ENCODE measurements at regions not wholly inside any gene's neighbourhood (a gene's known extent, or its start where the extent isn't known, plus 50 kb on each side); places are given as distances from the start of the nearest gene placed in this dataset.

- H3K9ac ChIP-seq (ENCODE audit: low read length), result no peak overlapping the region; the same call in 1 of the 2 replicates
- H3K4me1 ChIP-seq (ENCODE audit: control insufficient read depth in 1 of 2, insufficient read depth in 2 of 2, low read length in 2 of 2), result peaks cover 34% of the 10 kb centered on the region in 2 experiments
These were observed 99.6 kb downstream of the SLC25A47 start for GRCh38 chr14:100422556-100423316.

DNA sequence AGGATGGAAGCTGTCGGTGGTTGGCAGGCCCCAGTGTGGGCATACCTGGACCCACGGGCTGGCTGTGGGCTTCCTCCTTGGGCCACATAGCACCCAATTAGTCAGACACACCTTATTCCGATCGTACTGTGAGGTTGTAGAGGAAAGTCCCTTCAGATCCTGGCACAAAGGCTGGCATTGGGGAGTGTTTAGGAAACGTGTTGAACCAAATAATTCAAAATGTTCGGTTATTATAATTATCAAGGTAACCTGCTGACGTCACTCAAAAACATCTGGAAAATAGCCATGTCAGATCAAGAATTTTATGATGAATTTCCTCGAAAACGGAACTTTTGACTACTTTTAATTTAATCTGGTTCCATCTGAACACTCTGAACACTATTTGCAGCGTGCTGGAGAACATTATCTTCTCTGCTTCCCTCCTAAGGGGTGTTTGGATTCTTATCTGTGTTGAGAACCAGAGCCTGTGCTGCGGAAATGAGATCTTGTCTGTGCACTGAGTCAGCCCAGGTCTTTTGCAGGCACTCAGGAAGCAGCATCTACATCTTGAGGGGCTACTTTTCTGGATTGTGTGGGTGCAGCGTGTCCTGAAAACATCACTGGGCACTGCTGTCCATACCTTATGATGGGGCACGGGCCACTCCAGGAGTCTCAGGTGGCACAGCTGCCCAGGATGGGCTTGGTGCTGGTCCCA is 100.3 kb downstream of the SLC25A47 start:
- DNase-seq (ENCODE audit: low read depth, low spot score) (no peak), ATAC-seq (no peak)
- Histone ChIP-seq H3K27me3 (ENCODE audit: insufficient read depth, low read length) (no peaks in the 10 kb centered on the region), H3K4me2 (ENCODE audit: low read length) (no peak overlapping the region), H3K4me3 (replicated peaks in 1 of 2; ENCODE audit: low read depth in 1 of 2, low read length in 2 of 2) (no peak overlapping the region), H3K9me3 (ENCODE audit: control insufficient read depth in 1 of 2, insufficient read depth in 1 of 2, low read depth in 1 of 2, low read length in 2 of 2) (no peaks in the 10 kb centered on the region), H4K20me1 (ENCODE audit: insufficient read depth) (no peaks in the 10 kb centered on the region), H3K79me2 (ENCODE audit: insufficient read depth, low read length) (no peaks in the 10 kb centered on the region), H2AFZ (ENCODE audit: low read depth, low read length, poor library complexity, severe bottlenecking) (no peak overlapping the region), H3K9me2 (ENCODE audit: insufficient read depth) (no peaks in the 10 kb centered on the region), H3K9ac (ENCODE audit: low read length) (no peak overlapping the region; the same call in 1 of the 2 replicates), H3K36me3 (ENCODE audit: control insufficient read depth in 1 of 2, insufficient read depth in 2 of 2, low read length in 2 of 2) (no peaks in the 10 kb centered on the region), H3K27ac (ENCODE audit: low read depth, low read length) (no peak overlapping the region), H3K4me1 (ENCODE audit: control insufficient read depth in 1 of 2, insufficient read depth in 2 of 2, low read length in 2 of 2) (peaks cover 29 to 33% of the 10 kb centered on the region in 2 experiments)
- no TSS peak for BruUV-seq (replicated peaks)
- POLR2A ChIA-PET, result no interaction called here
- RAD21 ChIA-PET (ENCODE audit: low non-redundant PET in 1 of 2, low total read pairs in 2 of 2, uncharacterized antibody in 2 of 2, unreplicated experiment in 2 of 2), result no interaction called here
- intact Hi-C loops (cut with micrococcal nuclease), result no loop called here
- CTCF ChIA-PET, result no interaction called here
- TF ChIP-seq SRF (IDR thresholded peaks at IDR 0.05; ENCODE audit: low read depth), result no peak
- TF ChIP-seq ZNF274 (IDR thresholded peaks at IDR 0.05; ENCODE audit: low read depth, low read length), result no peak
- no peak for TF ChIP-seq RAD21 (IDR thresholded peaks at IDR 0.05; ENCODE audit: low read depth)
- TF ChIP-seq EGR1 (IDR thresholded peaks at IDR 0.05; ENCODE audit: low read depth), result no peak
- TF ChIP-seq SIN3A (IDR thresholded peaks at IDR 0.05; ENCODE audit: low read depth), result no peak
- TF ChIP-seq, protein P1, sequence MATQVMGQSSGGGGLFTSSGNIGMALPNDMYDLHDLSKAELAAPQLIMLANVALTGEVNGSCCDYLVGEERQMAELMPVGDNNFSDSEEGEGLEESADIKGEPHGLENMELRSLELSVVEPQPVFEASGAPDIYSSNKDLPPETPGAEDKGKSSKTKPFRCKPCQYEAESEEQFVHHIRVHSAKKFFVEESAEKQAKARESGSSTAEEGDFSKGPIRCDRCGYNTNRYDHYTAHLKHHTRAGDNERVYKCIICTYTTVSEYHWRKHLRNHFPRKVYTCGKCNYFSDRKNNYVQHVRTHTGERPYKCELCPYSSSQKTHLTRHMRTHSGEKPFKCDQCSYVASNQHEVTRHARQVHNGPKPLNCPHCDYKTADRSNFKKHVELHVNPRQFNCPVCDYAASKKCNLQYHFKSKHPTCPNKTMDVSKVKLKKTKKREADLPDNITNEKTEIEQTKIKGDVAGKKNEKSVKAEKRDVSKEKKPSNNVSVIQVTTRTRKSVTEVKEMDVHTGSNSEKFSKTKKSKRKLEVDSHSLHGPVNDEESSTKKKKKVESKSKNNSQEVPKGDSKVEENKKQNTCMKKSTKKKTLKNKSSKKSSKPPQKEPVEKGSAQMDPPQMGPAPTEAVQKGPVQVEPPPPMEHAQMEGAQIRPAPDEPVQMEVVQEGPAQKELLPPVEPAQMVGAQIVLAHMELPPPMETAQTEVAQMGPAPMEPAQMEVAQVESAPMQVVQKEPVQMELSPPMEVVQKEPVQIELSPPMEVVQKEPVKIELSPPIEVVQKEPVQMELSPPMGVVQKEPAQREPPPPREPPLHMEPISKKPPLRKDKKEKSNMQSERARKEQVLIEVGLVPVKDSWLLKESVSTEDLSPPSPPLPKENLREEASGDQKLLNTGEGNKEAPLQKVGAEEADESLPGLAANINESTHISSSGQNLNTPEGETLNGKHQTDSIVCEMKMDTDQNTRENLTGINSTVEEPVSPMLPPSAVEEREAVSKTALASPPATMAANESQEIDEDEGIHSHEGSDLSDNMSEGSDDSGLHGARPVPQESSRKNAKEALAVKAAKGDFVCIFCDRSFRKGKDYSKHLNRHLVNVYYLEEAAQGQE (IDR thresholded peaks at IDR 0.05; ENCODE audit: low read depth), result no peak
- no peak for TF ChIP-seq POLR2AphosphoS5 (IDR thresholded peaks at IDR 0.05; ENCODE audit: low read depth, low read length)
- no peak for TF ChIP-seq FOSL1 (IDR thresholded peaks at IDR 0.05; ENCODE audit: low read depth)
- TF ChIP-seq SP1 (IDR thresholded peaks at IDR 0.05; ENCODE audit: low read depth), result no peak
- TF ChIP-seq CBX3 (IDR thresholded peaks at IDR 0.05; ENCODE audit: low read depth), result no peak
- no peak for TF ChIP-seq EZH2phosphoT487 (IDR thresholded peaks at IDR 0.05; ENCODE audit: borderline replicate concordance)
- TF ChIP-seq MAX (IDR thresholded peaks at IDR 0.05), result no peak

More at GRCh38 chr14:100422556-100423316, 99.6 kb downstream of the SLC25A47 start:
- CTCF ChIA-PET, result interaction anchor here (1.4 to 1.5 kb wide), 2 partner anchors 37 to 223 kb away, joined by 5 read pairs; no protein-coding TSS in a partner anchor
- Histone ChIP-seq H3K4me3 (replicated peaks in 1 of 2; ENCODE audit: low read depth in 1 of 2, low read length in 2 of 2) (no peak overlapping the region), H3K27me3 (ENCODE audit: insufficient read depth, low read length) (no peaks in the 10 kb centered on the region), H3K9me3 (ENCODE audit: control insufficient read depth in 1 of 2, insufficient read depth in 1 of 2, low read depth in 1 of 2, low read length in 2 of 2) (no peaks in the 10 kb centered on the region), H3K79me2 (ENCODE audit: insufficient read depth, low read length) (no peaks in the 10 kb centered on the region), H4K20me1 (ENCODE audit: insufficient read depth) (no peaks in the 10 kb centered on the region), H3K4me2 (ENCODE audit: low read length) (no peak overlapping the region), H3K36me3 (ENCODE audit: control insufficient read depth in 1 of 2, insufficient read depth in 2 of 2, low read length in 2 of 2) (no peaks in the 10 kb centered on the region), H2AFZ (ENCODE audit: low read depth, low read length, poor library complexity, severe bottlenecking) (no peak overlapping the region), H3K9me2 (ENCODE audit: insufficient read depth) (no peaks in the 10 kb centered on the region), H3K27ac (ENCODE audit: low read depth, low read length) (no peak overlapping the region)
- RAD21 ChIA-PET (ENCODE audit: low non-redundant PET in 1 of 2, low total read pairs in 2 of 2, uncharacterized antibody in 2 of 2, unreplicated experiment in 2 of 2), result interaction anchor here in 1 of 2 experiments (1.7 kb wide), 1 partner anchor 223 kb away, joined by 4 read pairs; no protein-coding TSS in a partner anchor
- DNase-seq (ENCODE audit: low read depth, low spot score) (no peak), ATAC-seq (no peak)
- POLR2A ChIA-PET, result no interaction called here
- no peak for TF ChIP-seq EZH2 (IDR thresholded peaks at IDR 0.05)
- no peak for TF ChIP-seq ZNF274 (IDR thresholded peaks at IDR 0.05; ENCODE audit: low read depth, low read length)
- TF ChIP-seq POLR2AphosphoS5 (IDR thresholded peaks at IDR 0.05; ENCODE audit: low read depth, low read length), result no peak
- no peak for TF ChIP-seq CBX3 (IDR thresholded peaks at IDR 0.05; ENCODE audit: low read depth)
- intact Hi-C loops (cut with micrococcal nuclease), result no loop called here
- no TSS peak for BruUV-seq (replicated peaks)

All from HCT116 (cell line).